ENCODE measurements at regions not wholly inside any gene's neighbourhood (a gene's known extent, or its start where the extent isn't known, plus 50 kb on each side); places are given as distances from the start of the nearest gene placed in this dataset.
"Not testable (repeated sequence)": the region's sequence is repeated elsewhere in the genome, so short reads cannot be mapped to it uniquely, and the experiment has no call there.

- not testable (repeated sequence) for H3K9ac ChIP-seq (ENCODE audit: low read length); H2AFZ ChIP-seq (ENCODE audit: low read depth, low read length); H3K36me3 ChIP-seq (replicated peaks; ENCODE audit: low read depth, low read length); H3K4me1 ChIP-seq (ENCODE audit: low read length); H3K79me2 ChIP-seq (ENCODE audit: low read length); H3K4me2 ChIP-seq (ENCODE audit: low read length); H3K27me3 ChIP-seq (ENCODE audit: low read depth, low read length); H3K4me3 ChIP-seq (ENCODE audit: low read length); H3K9me3 ChIP-seq (ENCODE audit: insufficient read depth, low read length); H4K20me1 ChIP-seq (ENCODE audit: insufficient read depth, low read length); H3K27ac ChIP-seq (ENCODE audit: low read length)
Observed at GRCh38 chr7:76780693-76781092, 153.6 kb upstream of the POMZP3 start.

DNA sequence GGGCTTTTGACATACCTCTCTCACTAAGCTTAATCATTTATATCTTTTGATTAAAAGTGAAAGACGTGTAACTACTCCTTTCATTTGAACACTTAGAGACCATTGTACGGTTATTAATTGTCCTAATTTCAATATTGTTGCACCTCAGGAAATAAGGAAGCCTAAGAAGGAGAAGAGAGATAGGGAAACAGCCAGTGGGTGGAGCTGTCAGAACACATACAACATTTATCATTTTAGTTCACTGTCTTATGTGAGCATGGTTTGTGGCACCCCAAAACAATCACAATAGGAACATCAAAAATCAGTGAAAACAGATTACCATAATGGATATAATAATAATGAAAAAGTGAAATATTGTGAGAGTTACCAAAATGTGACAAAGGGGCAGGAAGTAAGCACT, 147.2 kb upstream of the POMZP3 start:
- not testable (repeated sequence) for H3K4me3 ChIP-seq (ENCODE audit: low read length); H3K4me1 ChIP-seq (ENCODE audit: low read length); H3K79me2 ChIP-seq (ENCODE audit: low read length); H3K36me3 ChIP-seq (replicated peaks; ENCODE audit: low read depth, low read length); H3K9me3 ChIP-seq (ENCODE audit: insufficient read depth, low read length); H3K27me3 ChIP-seq (ENCODE audit: low read depth, low read length); H3K9ac ChIP-seq (ENCODE audit: low read length); H3K4me2 ChIP-seq (ENCODE audit: low read length); H4K20me1 ChIP-seq (ENCODE audit: insufficient read depth, low read length); H3K27ac ChIP-seq (ENCODE audit: low read length); H2AFZ ChIP-seq (ENCODE audit: low read depth, low read length)
- TF ChIP-seq CTCF (IDR thresholded peaks at IDR 0.05; ENCODE audit: low read depth, low read length), result peak; percentile 27

GRCh38 chr7:76771980-76772379, 144.9 kb upstream of the POMZP3 start:
- not testable (repeated sequence) for H3K9ac ChIP-seq (ENCODE audit: low read length); H3K27ac ChIP-seq (ENCODE audit: low read length); H3K27me3 ChIP-seq (ENCODE audit: low read depth, low read length); H3K4me3 ChIP-seq (ENCODE audit: low read length); H4K20me1 ChIP-seq (ENCODE audit: insufficient read depth, low read length); H3K36me3 ChIP-seq (replicated peaks; ENCODE audit: low read depth, low read length); H3K4me1 ChIP-seq (ENCODE audit: low read length); H3K79me2 ChIP-seq (ENCODE audit: low read length); H3K9me3 ChIP-seq (ENCODE audit: insufficient read depth, low read length); H2AFZ ChIP-seq (ENCODE audit: low read depth, low read length); H3K4me2 ChIP-seq (ENCODE audit: low read length)

DNA sequence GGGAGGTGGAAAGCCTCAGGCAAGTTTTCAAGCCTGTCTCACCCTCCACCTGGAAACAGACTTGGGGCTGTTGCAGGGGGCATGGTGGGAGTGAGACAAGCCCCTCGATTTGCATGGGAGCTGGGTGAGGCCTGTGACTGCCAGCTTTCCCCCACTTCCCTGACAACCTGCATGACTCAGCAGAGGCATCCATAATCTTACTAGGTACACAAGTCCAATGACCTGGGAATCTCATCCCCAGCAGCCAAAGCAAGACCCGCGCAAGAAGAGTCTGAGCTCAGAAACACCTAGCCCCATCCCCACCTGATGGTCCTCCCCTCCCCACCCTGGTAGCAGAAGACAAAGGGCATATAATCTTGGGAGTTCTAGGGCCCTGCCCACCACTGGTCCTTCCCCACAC, 136.9 kb upstream of the POMZP3 start:
- H3K4me2 ChIP-seq (ENCODE audit: low read length); H3K9ac ChIP-seq (ENCODE audit: low read length); H3K4me3 ChIP-seq (ENCODE audit: low read length); H3K27ac ChIP-seq (ENCODE audit: low read length); H2AFZ ChIP-seq (ENCODE audit: low read depth, low read length); H3K27me3 ChIP-seq (ENCODE audit: low read depth, low read length); H3K36me3 ChIP-seq (replicated peaks; ENCODE audit: low read depth, low read length); H4K20me1 ChIP-seq (ENCODE audit: insufficient read depth, low read length); H3K4me1 ChIP-seq (ENCODE audit: low read length); H3K79me2 ChIP-seq (ENCODE audit: low read length); H3K9me3 ChIP-seq (ENCODE audit: insufficient read depth, low read length): not testable (repeated sequence)

DNA sequence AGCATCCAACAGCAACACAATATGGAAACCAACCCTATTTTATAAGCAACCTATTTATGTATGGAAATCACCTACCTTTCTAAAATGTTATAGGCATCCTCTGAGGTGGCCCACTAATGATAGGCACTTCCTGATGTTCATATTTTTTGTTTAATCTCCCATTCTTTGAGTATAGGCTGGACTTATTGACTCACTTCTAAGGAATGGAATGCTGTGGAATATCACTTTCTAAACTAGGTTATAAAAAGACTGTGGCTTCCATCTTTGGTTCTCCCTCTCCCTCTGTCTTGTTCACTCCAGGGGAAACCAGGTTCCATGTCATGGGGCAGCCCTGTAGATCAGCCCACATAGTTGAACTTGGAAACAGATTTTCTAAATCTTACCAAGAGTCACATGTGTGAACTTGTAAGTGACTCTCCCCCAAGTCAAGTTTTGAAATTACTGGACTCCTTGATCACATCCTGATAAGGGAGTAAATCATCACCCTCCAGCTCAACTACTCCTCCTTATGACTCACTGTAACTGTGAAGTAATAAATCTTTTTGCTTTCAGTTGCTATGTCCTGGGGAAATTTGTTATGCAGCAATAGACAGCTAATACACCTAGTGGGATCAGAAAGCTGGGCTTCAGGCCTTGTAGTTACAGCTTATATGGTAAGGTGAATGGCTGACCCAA, 133.6 kb upstream of the POMZP3 start:
- H3K27ac ChIP-seq (ENCODE audit: low read length); H4K20me1 ChIP-seq (ENCODE audit: insufficient read depth, low read length); H3K4me1 ChIP-seq (ENCODE audit: low read length); H2AFZ ChIP-seq (ENCODE audit: low read depth, low read length); H3K4me3 ChIP-seq (ENCODE audit: low read length); H3K79me2 ChIP-seq (ENCODE audit: low read length); H3K36me3 ChIP-seq (replicated peaks; ENCODE audit: low read depth, low read length); H3K9me3 ChIP-seq (ENCODE audit: insufficient read depth, low read length); H3K4me2 ChIP-seq (ENCODE audit: low read length); H3K27me3 ChIP-seq (ENCODE audit: low read depth, low read length); H3K9ac ChIP-seq (ENCODE audit: low read length): not testable (repeated sequence)

GRCh38 chr7:76739538-76739937, 112.5 kb upstream of the POMZP3 start:
- not testable (repeated sequence) for H3K27ac ChIP-seq (ENCODE audit: low read length); H3K9ac ChIP-seq (ENCODE audit: low read length); H3K4me2 ChIP-seq (ENCODE audit: low read length); H2AFZ ChIP-seq (ENCODE audit: low read depth, low read length); H3K27me3 ChIP-seq (ENCODE audit: low read depth, low read length); H3K4me1 ChIP-seq (ENCODE audit: low read length); H4K20me1 ChIP-seq (ENCODE audit: insufficient read depth, low read length); H3K36me3 ChIP-seq (replicated peaks; ENCODE audit: low read depth, low read length); H3K79me2 ChIP-seq (ENCODE audit: low read length); H3K4me3 ChIP-seq (ENCODE audit: low read length); H3K9me3 ChIP-seq (ENCODE audit: insufficient read depth, low read length)

DNA sequence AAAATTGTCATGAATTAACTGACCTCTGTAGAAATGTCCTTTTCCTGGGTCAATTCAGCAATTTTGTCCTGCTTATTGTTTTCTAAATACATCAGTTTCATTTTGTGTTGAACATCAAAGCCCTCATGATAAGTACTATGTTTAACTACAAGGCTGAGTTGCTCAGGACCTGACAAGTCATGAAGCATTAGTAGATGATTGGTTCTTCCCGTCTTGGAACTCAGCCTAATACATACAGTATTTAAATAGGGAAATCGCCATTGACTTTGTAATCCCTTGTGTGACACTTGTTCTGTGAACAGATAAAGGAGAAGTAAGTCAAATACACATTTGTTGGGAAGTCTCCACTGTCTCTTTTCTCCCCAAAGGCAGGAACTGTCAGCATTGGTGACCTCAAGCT, 109.6 kb upstream of the POMZP3 start:
- not testable (repeated sequence) for H4K20me1 ChIP-seq (ENCODE audit: insufficient read depth, low read length); H3K9me3 ChIP-seq (ENCODE audit: insufficient read depth, low read length); H3K27me3 ChIP-seq (ENCODE audit: low read depth, low read length); H3K4me2 ChIP-seq (ENCODE audit: low read length); H3K79me2 ChIP-seq (ENCODE audit: low read length); H3K4me3 ChIP-seq (ENCODE audit: low read length); H3K36me3 ChIP-seq (replicated peaks; ENCODE audit: low read depth, low read length); H3K27ac ChIP-seq (ENCODE audit: low read length); H3K9ac ChIP-seq (ENCODE audit: low read length); H3K4me1 ChIP-seq (ENCODE audit: low read length); H2AFZ ChIP-seq (ENCODE audit: low read depth, low read length)

GRCh38 chr7:76736091-76736490, 109.0 kb upstream of the POMZP3 start:
- not testable (repeated sequence) for H3K4me2 ChIP-seq (ENCODE audit: low read length); H4K20me1 ChIP-seq (ENCODE audit: insufficient read depth, low read length); H2AFZ ChIP-seq (ENCODE audit: low read depth, low read length)

DNA sequence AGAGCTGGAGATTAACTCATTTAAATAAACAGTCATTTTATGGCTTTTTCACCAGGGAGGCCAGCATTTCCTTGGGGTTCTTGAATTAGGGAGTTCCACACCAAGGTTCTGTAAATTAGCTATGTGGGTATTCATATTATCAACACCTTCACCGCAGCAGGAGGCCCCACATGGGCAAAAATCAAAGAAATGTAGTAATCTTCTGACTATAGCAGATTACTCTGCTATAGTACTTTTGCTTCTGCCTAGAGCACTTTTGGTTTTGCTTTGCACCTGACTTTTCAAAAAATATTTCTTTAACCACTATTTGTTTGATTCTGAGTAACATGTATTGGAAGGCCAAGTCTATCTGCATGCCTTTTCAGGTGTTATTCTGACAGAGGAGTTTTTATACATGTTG, 108.6 kb upstream of the POMZP3 start:
- H3K4me2 ChIP-seq (ENCODE audit: low read length), result not testable (repeated sequence)

More at GRCh38 chr7:76736091-76736490, 109.0 kb upstream of the POMZP3 start:
- H3K4me3 ChIP-seq (ENCODE audit: low read length); H3K27ac ChIP-seq (ENCODE audit: low read length); H3K79me2 ChIP-seq (ENCODE audit: low read length); H3K9me3 ChIP-seq (ENCODE audit: insufficient read depth, low read length); H3K9ac ChIP-seq (ENCODE audit: low read length); H3K36me3 ChIP-seq (replicated peaks; ENCODE audit: low read depth, low read length); H3K27me3 ChIP-seq (ENCODE audit: low read depth, low read length); H3K4me1 ChIP-seq (ENCODE audit: low read length): not testable (repeated sequence)

More for the DNA sequence above, 108.6 kb upstream of the POMZP3 start:
- not testable (repeated sequence) for H3K79me2 ChIP-seq (ENCODE audit: low read length); H3K4me1 ChIP-seq (ENCODE audit: low read length); H3K36me3 ChIP-seq (replicated peaks; ENCODE audit: low read depth, low read length); H2AFZ ChIP-seq (ENCODE audit: low read depth, low read length); H3K4me3 ChIP-seq (ENCODE audit: low read length); H3K27ac ChIP-seq (ENCODE audit: low read length); H3K27me3 ChIP-seq (ENCODE audit: low read depth, low read length); H3K9ac ChIP-seq (ENCODE audit: low read length); H4K20me1 ChIP-seq (ENCODE audit: insufficient read depth, low read length); H3K9me3 ChIP-seq (ENCODE audit: insufficient read depth, low read length)
